OCI-LY1 (cell line): ENCODE measurements at regions not wholly inside any gene's neighbourhood (a gene's known extent, or its start where the extent isn't known, plus 50 kb on each side); places are given as distances from the start of the nearest gene placed in this dataset.

Experiments used
- CTCF ChIP-seq: fragments of 200-600 bp; sonication (generic), shearing (Covaris generic); IDR thresholded peaks from 2 replicates; pipeline ENCODE4 v1.5.1; 2017; ENCODE audit warnings: mild to moderate bottlenecking, antibody characterized with exemption, low read length, moderate library complexity, mixed read lengths
- EZH2 ChIP-seq: fragments of 200-600 bp; sonication (generic), shearing (Covaris generic); IDR thresholded peaks from 2 replicates; pipeline ENCODE4 v1.8.0; 2017; ENCODE audit warnings: borderline replicate concordance, mixed run types, mild to moderate bottlenecking, antibody characterized with exemption, low read length, moderate library complexity, mixed read lengths

GRCh38 chr11:86155200-86155844 is 86.4 kb upstream of the PICALM start:
- TF ChIP-seq CTCF (no peak), EZH2 (no peak)
